ENCODE measurements at regions not wholly inside any gene's neighbourhood (a gene's known extent, or its start where the extent isn't known, plus 50 kb on each side); places are given as distances from the start of the nearest gene placed in this dataset.

GRCh38 chr6:23672737-23673136, 453.3 kb upstream of the NRSN1 start:
- TF ChIP-seq POLR2A (IDR thresholded peaks at IDR 0.05) (no peak), CTCF (IDR thresholded peaks at IDR 0.05) (no peak), POLR2AphosphoS5 (IDR thresholded peaks at IDR 0.05) (no peak), EP300 (IDR thresholded peaks at IDR 0.05) (no peak)
